Memory B cell (primary cell): ENCODE measurements at regions not wholly inside any gene's neighbourhood (a gene's known extent, or its start where the extent isn't known, plus 50 kb on each side); places are given as distances from the start of the nearest gene placed in this dataset.

Source experiments
- ATAC-seq: fragments of 150-1000 bp; cut with Tn5 transposase; 2 replicates; pipeline ENCODE4 v1.10.0; 2021; ENCODE audit warnings: low read depth, mild to moderate bottlenecking, moderate library complexity
- DNase-seq, 2 donors: peaks; one replicate each; pipeline ENCODE4 v3.0.0; 2022; ENCODE audit warnings: low spot score in 2 of 2
- H3K27ac Mint-ChIP-seq: one replicate; pipeline ENCODE4 v1.8.0; 2022; ENCODE audit warnings: mild to moderate bottlenecking, moderate library complexity, mixed read lengths
- H3K27me3 Mint-ChIP-seq: one replicate; pipeline ENCODE4 v1.8.0; 2022; ENCODE audit warnings: mixed read lengths
- H3K36me3 Mint-ChIP-seq: one replicate; pipeline ENCODE4 v1.8.0; 2022; ENCODE audit warnings: mild to moderate bottlenecking, mixed read lengths
- H3K4me1 Mint-ChIP-seq: one replicate; pipeline ENCODE4 v1.8.0; 2022; ENCODE audit warnings: mixed read lengths
- H3K4me3 Mint-ChIP-seq: one replicate; pipeline ENCODE4 v1.8.0; 2022; ENCODE audit warnings: mild to moderate bottlenecking, moderate library complexity, mixed read lengths
- H3K9me3 Mint-ChIP-seq: one replicate; pipeline ENCODE4 v1.8.0; 2022; ENCODE audit warnings: mixed read lengths

- Mint-ChIP-seq H3K9me3 (peaks cover 2% of the 10 kb centered on the region), H3K4me1 (no peaks in the 10 kb centered on the region), H3K27me3 (no peaks in the 10 kb centered on the region), H3K4me3 (no peak overlapping the region), H3K36me3 (no peaks in the 10 kb centered on the region), H3K27ac (no peak overlapping the region)
- DNase-seq = no peak
- no peak for ATAC-seq
Observed at GRCh38 chr4:137181293-137181899, 350.9 kb downstream of the PCDH18 start.

DNA sequence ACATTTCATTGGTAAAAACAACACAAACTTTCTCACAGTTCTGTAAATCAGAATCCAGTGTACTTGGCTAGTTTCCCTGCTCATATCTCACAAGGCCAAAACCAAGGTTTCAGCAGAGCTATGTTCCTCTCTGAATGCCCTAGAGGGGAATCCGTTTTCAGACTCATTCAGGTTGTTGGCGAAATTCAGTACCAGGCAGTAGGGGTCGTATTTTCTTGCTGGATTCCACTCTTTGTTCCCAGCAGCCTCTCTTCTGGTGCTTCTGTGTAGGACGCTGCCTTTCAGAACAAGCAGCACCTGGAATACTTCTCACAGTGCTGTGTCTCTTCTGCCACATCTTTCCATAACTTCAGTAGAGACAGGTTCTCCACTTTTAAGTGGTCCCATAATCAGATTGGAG, 351.9 kb downstream of the PCDH18 start:
- H3K4me1 Mint-ChIP-seq = no peaks in the 10 kb centered on the region
- H3K36me3 Mint-ChIP-seq = no peaks in the 10 kb centered on the region
- H3K9me3 Mint-ChIP-seq = peaks cover 2% of the 10 kb centered on the region
- no peak overlapping the region for H3K4me3 Mint-ChIP-seq
- no peak for ATAC-seq
- DNase-seq = no peak
- no peak overlapping the region for H3K27ac Mint-ChIP-seq
- H3K27me3 Mint-ChIP-seq = no peaks in the 10 kb centered on the region

GRCh38 chr4:137156807-137157206, 375.5 kb downstream of the PCDH18 start:
- H3K9me3 Mint-ChIP-seq = no peaks in the 10 kb centered on the region
- H3K36me3 Mint-ChIP-seq = no peaks in the 10 kb centered on the region
- H3K27ac Mint-ChIP-seq = no peak overlapping the region
- no peak overlapping the region for H3K4me3 Mint-ChIP-seq
- H3K27me3 Mint-ChIP-seq = no peaks in the 10 kb centered on the region
- no peak for ATAC-seq
- no peaks in the 10 kb centered on the region for H3K4me1 Mint-ChIP-seq
- no peak for DNase-seq

DNA sequence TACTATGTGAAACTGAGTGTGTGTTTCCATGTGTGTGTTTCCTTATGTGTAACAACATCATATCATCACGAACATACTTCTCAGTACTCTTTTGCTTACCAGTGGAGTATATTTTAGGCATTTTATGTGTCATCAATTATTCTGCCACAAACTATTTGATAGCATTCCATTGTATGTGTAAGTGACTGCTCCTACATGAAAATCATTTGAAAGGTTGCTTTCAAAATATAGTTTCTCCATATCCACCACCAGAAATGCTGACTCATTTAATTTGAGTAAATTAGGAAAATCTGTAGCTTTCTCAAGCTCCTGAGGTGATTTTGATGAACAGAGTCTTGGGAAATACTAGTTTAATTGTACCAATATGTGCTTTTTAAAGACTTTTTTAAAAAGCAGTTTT, 376.2 kb downstream of the PCDH18 start:
- no peaks in the 10 kb centered on the region for H3K27me3 Mint-ChIP-seq
- H3K36me3 Mint-ChIP-seq = no peaks in the 10 kb centered on the region
- no peak overlapping the region for H3K27ac Mint-ChIP-seq
- no peak for ATAC-seq
- no peak for DNase-seq
- H3K4me1 Mint-ChIP-seq = no peaks in the 10 kb centered on the region
- no peaks in the 10 kb centered on the region for H3K9me3 Mint-ChIP-seq
- no peak overlapping the region for H3K4me3 Mint-ChIP-seq

- ATAC-seq (no peak), DNase-seq (no peak)
- Mint-ChIP-seq H3K27me3 (no peaks in the 10 kb centered on the region), H3K36me3 (no peaks in the 10 kb centered on the region), H3K27ac (no peak overlapping the region), H3K4me1 (no peaks in the 10 kb centered on the region), H3K9me3 (no peaks in the 10 kb centered on the region), H3K4me3 (no peak overlapping the region)
Observed at GRCh38 chr4:137131201-137131600, 401.1 kb downstream of the PCDH18 start.

DNA sequence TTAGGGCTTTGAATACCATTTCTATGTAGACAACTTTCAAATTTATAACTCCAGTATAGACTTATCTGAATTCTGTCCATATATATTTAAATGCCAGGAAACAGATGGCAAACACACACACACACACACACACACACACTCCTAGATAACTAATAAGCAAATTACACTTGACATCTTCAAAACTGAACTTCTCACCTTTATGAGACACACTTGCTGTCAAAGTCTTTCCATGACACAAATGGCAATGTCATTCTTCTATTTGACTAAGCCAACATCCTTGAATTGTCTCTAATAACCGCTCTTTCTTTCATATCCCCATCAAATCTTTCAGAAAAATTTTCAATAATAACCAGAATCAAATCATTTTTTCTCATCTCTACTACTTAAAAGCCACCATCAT, 402.4 kb downstream of the PCDH18 start:
- DNase-seq (no peak), ATAC-seq (no peak)
- no peak overlapping the region for H3K27ac Mint-ChIP-seq
- H3K9me3 Mint-ChIP-seq = no peaks in the 10 kb centered on the region
- no peaks in the 10 kb centered on the region for H3K27me3 Mint-ChIP-seq
- H3K36me3 Mint-ChIP-seq = no peaks in the 10 kb centered on the region
- H3K4me3 Mint-ChIP-seq = no peak overlapping the region
- H3K4me1 Mint-ChIP-seq = no peaks in the 10 kb centered on the region

DNA sequence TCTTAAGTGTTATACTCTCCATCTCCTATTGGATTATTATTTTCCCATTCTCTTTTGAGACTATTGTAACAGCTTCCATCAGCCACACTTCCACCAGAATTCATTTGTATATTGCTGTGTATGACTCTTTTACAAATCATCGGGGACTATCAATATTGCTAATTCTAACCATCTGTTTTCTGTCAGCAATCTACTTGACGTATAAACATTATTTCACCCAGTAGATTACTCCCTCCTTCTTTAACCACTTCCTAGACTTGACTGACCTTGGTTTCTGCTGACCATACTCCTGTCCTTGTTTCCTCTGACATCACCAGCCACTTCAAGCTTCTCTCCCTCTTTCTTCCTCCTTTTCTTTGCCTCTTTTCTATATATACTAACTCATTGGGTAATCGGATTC, 402.9 kb downstream of the PCDH18 start:
- H3K4me1 Mint-ChIP-seq = no peaks in the 10 kb centered on the region
- H3K27ac Mint-ChIP-seq = no peak overlapping the region
- no peaks in the 10 kb centered on the region for H3K9me3 Mint-ChIP-seq
- no peak overlapping the region for H3K4me3 Mint-ChIP-seq
- ATAC-seq (no peak), DNase-seq (no peak)
- no peaks in the 10 kb centered on the region for H3K27me3 Mint-ChIP-seq
- H3K36me3 Mint-ChIP-seq = no peaks in the 10 kb centered on the region

DNA sequence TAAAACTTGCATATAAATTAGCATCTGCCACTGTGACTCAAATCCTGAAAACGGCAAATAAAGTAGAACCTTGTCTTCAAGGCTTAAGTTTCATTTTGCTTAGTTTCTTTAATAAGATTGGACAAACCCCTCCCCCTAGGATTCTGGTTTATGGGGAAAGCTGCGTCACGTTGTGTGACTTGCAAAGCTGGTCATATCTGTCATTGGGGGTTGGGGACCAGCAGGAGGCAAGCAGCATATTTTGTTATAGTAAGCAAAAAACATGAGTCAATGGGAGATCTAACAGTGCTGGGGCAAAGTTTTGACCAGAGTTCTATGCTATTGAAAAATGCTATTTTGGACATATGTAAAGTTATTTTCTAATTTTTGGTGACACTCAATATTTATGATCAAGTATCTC, 407.3 kb downstream of the PCDH18 start:
- Mint-ChIP-seq H3K27ac (no peak overlapping the region), H3K4me1 (no peaks in the 10 kb centered on the region), H3K4me3 (no peak overlapping the region), H3K9me3 (peaks cover 1% of the 10 kb centered on the region), H3K36me3 (no peaks in the 10 kb centered on the region), H3K27me3 (no peaks in the 10 kb centered on the region)
- no peak for ATAC-seq
- DNase-seq = no peak

- H3K27me3 Mint-ChIP-seq = no peaks in the 10 kb centered on the region
- no peak overlapping the region for H3K27ac Mint-ChIP-seq
- H3K4me1 Mint-ChIP-seq = no peaks in the 10 kb centered on the region
- H3K36me3 Mint-ChIP-seq = no peaks in the 10 kb centered on the region
- H3K9me3 Mint-ChIP-seq = peaks cover 1% of the 10 kb centered on the region
- ATAC-seq (no peak), DNase-seq (no peak)
- no peak overlapping the region for H3K4me3 Mint-ChIP-seq
Observed at GRCh38 chr4:137124278-137124932, 407.9 kb downstream of the PCDH18 start.

GRCh38 chr4:137122876-137123275, 409.4 kb downstream of the PCDH18 start:
- Mint-ChIP-seq H3K27me3 (no peaks in the 10 kb centered on the region), H3K9me3 (peaks cover 3% of the 10 kb centered on the region), H3K36me3 (no peaks in the 10 kb centered on the region), H3K4me3 (no peak overlapping the region), H3K27ac (no peak overlapping the region), H3K4me1 (no peaks in the 10 kb centered on the region)
- DNase-seq (no peak), ATAC-seq (no peak)

- Mint-ChIP-seq H3K9me3 (peaks cover 5% of the 10 kb centered on the region), H3K27me3 (no peaks in the 10 kb centered on the region), H3K36me3 (no peaks in the 10 kb centered on the region), H3K4me1 (no peaks in the 10 kb centered on the region), H3K4me3 (no peak overlapping the region), H3K27ac (no peak overlapping the region)
- no peak for ATAC-seq
- no peak for DNase-seq
Observed at GRCh38 chr4:137116144-137116543, 416.1 kb downstream of the PCDH18 start.

DNA sequence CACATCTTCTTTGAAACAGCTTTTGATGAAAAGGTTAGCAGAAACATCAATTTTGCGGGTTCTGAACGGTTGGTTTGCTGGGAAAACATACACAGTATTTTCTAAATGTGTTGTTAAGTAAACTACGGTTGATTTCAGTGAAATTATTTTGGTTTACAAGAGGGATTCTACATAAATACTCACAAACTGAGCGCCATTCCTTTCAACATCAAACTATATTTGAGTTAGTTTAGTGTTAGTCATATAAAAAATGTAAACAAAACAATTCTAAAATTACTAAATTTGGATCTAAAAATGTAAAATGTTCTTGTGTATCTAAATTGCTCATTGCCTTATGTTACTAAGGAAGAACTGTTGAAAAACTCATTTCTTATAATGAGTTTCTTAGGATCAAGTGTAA, 425.6 kb downstream of the PCDH18 start:
- H3K4me1 Mint-ChIP-seq = no peaks in the 10 kb centered on the region
- H3K9me3 Mint-ChIP-seq = peaks cover 4% of the 10 kb centered on the region
- no peaks in the 10 kb centered on the region for H3K27me3 Mint-ChIP-seq
- DNase-seq (no peak), ATAC-seq (no peak)
- no peaks in the 10 kb centered on the region for H3K36me3 Mint-ChIP-seq
- H3K27ac Mint-ChIP-seq = no peak overlapping the region
- no peak overlapping the region for H3K4me3 Mint-ChIP-seq

GRCh38 chr4:137106287-137106686, 426.0 kb downstream of the PCDH18 start:
- Mint-ChIP-seq H3K4me1 (no peaks in the 10 kb centered on the region), H3K27ac (no peak overlapping the region), H3K36me3 (no peaks in the 10 kb centered on the region), H3K4me3 (no peak overlapping the region), H3K27me3 (no peaks in the 10 kb centered on the region), H3K9me3 (peaks cover 4% of the 10 kb centered on the region)
- ATAC-seq (no peak), DNase-seq (no peak)

- H3K9me3 Mint-ChIP-seq = peaks cover 8% of the 10 kb centered on the region
- no peak for ATAC-seq
Observed at GRCh38 chr4:137090951-137091350, 441.3 kb downstream of the PCDH18 start.

GRCh38 chr4:137083571-137084135, 448.6 kb downstream of the PCDH18 start:
- H3K27me3 Mint-ChIP-seq = no peaks in the 10 kb centered on the region
- H3K27ac Mint-ChIP-seq = no peak overlapping the region
- no peak overlapping the region for H3K4me3 Mint-ChIP-seq
- H3K36me3 Mint-ChIP-seq = no peaks in the 10 kb centered on the region
- ATAC-seq (no peak), DNase-seq (no peak)
- peaks cover 3% of the 10 kb centered on the region for H3K9me3 Mint-ChIP-seq
- no peaks in the 10 kb centered on the region for H3K4me1 Mint-ChIP-seq

More at GRCh38 chr4:137090951-137091350, 441.3 kb downstream of the PCDH18 start:
- Mint-ChIP-seq H3K4me1 (no peaks in the 10 kb centered on the region), H3K27me3 (no peaks in the 10 kb centered on the region), H3K4me3 (no peak overlapping the region), H3K27ac (no peak overlapping the region), H3K36me3 (no peaks in the 10 kb centered on the region)
- DNase-seq = no peak
